ENCODE measurements at regions not wholly inside any gene's neighbourhood (a gene's known extent, or its start where the extent isn't known, plus 50 kb on each side); places are given as distances from the start of the nearest gene placed in this dataset.
A peak's percentile ranks its signal among the peaks of the same experiment; 100 is the strongest.
"Not testable (repeated sequence)": the region's sequence is repeated elsewhere in the genome, so short reads cannot be mapped to it uniquely, and the experiment has no call there.

DNA sequence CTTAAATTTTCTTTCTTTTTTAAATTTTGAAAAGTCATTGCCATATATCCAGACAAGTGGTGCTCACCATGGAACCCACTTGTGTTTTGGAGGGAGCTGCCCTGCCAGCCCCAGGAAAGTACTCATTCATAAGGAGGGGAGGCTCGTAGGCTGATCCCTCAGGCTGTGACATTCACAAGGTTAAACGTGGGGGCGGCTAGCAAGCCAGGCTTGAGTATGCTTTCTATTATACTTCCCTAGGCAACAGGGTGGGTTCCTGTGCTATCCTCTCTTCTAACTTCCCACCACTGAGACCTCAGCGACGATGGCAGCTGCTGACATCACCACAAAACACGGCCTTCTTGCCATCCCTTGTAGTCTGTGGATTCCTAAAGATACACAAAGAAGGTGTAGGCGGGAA is 160.5 kb upstream of the C2CD4B start:
- no peak for DNase-seq

DNA sequence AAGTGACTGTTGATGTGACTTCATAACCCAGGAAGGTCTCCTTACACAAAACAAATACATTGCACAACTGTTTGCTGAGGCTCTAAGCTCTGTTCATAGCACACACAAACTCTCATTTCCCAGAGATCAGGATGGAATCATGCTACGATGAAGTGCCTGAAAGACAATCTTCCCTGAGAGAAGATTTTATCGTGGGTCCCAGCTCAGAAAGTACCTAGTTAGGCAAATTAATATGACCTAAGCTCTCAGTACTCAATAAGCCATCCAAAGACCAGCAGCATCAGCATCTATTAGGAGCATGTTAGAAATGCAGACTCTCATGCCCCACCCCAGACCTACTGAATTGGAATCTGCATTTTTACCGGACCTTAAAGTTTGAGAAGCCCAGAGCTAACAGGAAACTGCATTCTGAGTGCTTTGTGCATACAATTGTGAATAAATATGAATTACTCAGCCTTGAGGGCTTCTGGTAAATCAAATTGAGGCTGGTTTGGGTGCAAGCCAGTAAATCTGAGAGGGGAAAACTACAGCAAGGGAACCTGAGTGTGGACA is 161.5 kb upstream of the C2CD4B start:
- no peak for DNase-seq

DNA sequence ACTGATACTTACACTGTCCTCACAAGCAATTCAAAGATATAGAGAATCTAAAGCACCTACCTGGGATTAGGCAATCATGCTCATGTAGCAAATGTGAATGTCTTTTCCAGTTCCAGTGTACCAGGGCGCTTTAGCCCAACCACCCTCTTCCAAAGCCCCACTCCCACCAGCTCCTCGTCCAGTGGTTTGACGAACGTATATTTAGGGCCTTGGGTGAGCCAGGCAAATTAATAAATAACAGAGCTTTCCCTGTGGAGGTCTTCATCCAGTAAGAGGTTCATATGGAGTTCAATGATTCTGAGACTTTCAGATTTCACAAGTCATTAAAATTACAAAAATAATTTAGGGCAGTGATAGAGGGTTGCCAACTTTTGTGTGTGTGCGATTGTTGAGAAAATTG is 162.3 kb upstream of the C2CD4B start:
- DNase-seq = no peak

DNA sequence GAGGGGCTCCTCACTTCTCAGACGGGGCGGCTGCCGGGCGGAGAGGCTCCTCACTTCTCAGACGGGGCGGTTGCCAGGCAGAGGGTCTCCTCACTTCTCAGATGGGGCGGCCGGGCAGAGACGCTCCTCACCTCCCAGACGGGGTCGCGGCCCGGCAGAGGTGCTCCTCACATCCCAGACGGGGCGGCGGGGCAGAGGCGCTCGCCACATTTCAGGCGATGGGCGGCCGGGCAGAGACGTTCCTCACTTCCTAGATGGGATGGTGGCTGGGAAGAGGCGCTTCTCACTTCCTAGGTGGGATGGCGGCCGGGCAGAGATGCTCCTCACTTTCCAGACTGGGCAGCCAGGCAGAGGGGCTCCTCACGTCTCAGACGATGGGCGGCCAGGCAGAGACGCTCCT is 167.4 kb upstream of the C2CD4B start:
- not testable (repeated sequence) for DNase-seq

DNA sequence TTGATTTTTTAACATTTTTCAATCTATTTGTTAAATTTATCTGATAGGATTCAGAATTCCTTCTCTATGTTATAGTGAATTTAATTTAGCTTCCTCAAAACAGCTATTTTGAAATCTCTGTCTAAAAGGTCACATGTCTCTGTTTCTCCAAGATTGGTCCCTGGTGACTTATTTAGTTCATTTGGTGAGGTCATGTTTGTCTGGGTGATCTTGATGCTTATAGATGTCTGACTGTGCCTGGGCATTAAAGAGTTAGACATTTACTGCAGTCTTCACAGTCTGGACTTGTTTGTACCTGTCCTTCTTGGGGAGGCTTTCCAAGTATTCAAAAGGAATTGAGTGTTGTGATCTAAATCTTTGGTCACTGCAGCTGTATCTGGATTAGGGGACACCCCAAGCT is 169.5 kb upstream of the C2CD4B start:
- no peak for DNase-seq

DNA sequence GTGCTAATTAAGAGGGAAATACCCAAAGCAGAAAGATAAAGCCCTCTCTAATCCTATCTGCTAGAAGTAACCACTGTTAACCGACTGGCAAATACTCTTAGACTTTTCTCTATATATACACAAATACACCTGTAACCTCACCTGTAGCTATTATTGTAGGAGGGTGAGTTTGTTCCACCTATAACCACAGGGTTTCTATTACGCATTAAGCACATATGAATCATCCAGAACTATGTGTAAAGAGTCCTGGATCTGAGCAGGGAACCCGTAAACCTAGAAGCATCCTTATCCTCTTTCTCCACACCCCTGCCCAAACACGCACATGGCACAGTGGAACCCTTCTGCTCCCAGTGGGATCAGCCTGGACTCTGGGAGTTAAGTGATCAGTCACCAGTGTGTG is 172.8 kb upstream of the C2CD4B start:
- no peak for DNase-seq

DNA sequence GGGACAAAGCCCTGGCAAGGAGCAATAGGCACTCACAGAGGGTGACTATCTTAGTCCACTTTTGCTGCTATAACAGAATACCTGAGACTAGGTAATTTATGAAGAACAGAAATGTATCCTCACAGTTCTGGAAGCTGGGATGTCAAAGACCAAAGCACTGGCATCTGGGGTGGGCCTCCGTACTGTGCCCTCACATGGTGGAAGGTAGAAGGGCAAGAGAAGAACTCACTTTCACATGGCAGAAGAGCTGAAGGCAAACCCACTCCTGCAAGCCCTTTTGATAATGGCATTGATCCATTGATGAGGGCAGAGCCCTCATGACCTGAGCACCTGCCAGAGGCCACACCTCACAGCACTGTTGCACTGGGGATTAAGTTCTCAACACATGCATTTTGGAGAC is 173.4 kb upstream of the C2CD4B start:
- no peak for DNase-seq

DNA sequence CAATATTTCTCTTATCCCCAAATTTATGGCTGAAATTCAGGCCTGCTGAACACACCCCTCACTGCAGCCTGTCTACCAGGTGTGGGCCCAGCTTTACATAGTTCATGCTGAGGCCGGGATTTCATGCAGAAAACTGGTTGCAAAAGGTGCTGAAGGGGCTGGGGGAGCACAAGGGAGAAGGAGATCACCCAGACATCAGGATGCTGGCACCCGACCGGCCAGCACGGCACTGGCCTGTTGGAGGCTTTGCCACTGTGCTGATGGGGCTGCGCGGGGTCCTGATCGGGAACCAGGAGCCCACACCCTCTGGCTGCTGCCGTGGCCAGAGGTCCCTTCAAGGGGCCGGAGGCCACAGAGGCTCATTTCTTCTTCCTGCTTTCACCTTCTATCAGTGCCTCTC is 177.9 kb upstream of the C2CD4B start:
- no peak for DNase-seq

DNA sequence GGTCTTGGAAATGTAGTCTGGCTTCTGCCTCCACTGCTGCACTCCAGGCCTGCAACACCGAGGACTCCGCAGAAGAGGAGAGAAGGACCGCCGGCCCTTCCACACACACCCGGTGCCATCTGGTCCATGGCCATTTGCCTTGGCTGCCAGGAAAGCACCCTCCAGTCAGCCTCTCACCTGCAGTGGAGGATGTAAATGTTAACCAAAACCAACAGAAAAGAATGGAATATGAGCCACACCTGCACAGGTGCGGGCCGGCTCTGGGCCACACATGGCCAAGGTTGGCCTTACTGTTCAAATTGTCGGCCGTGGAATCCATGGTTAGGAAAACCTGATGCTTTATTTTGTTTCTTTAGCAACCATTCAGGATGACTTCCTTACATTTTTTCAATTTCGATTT is 178.3 kb upstream of the C2CD4B start:
- peak in 1 of 2 experiments; percentile 18 for DNase-seq

DNA sequence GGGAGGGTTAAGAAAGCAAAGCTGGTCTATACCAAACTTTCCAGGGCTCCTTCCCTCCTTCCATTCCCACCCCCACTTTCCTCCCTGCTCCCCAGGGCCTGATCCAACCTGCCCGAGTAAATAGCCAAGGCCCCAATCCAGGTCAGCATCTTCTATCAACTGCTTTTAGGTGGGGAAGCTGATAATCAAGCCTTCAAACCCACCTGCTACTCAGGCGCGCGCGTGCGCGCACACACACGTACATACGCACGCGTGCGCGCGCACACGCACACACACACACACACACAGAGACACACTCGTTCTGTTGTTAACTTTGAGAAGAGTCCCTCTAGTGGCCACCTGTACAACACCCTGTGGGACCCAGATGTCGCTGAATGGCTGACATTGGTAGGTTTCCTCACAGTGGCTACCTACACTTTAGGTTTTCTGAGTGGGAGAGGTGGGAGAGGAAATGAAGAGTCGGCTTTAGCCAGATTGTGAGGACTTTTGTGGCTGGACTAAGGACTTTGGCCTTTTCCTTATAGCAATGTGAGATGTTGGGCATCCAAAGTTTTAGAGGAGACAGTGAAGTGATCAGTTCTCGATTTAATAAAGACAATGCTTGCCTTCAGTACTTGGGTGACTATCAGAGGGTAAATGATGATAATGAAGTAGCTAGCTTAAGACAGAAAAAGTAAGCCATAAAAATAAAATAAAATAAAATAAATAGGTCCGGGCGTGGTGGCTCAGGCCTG is 179.9 kb upstream of the C2CD4B start:
- DNase-seq = peak in 1 of 2 experiments; percentile 31

DNA sequence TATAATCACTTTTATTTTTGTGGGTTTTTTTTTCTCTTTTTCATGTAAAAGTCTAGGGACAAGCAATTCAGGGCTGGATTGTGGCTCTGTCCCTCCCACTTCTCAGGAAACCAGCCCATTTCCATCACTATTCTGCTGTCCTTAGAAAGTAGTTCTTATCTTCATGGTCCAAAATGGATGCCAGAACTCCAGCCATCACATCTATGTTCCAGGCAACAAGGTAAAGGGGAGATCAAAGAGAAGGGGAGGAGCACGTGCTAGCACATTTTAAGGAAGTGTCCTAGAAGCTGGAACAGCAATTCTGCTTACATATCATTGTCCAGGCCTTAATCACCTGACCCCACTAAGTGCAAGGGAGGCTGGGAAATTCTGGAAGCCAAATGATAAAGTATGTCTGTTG is 181.1 kb upstream of the C2CD4B start:
- no peak for DNase-seq

DNA sequence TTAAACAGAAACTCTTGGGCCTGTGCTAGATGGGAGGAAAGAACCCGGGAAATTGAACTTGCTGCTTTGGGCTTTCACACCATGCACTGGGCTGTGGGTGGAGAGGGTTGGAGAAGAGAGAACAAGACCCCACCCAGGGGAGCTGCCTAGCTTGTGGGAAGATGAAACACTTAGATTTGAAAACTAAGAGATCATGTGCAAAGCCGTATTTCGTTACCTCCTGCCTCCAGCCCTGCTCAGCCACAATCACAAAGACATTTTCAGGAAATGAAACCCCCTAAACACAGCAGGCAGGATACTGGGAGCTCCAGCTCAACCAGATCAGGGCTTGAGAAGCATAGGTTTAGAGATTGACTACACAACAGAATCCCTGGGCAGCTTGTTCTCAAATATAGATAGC is 183.0 kb upstream of the C2CD4B start:
- no peak for DNase-seq

DNA sequence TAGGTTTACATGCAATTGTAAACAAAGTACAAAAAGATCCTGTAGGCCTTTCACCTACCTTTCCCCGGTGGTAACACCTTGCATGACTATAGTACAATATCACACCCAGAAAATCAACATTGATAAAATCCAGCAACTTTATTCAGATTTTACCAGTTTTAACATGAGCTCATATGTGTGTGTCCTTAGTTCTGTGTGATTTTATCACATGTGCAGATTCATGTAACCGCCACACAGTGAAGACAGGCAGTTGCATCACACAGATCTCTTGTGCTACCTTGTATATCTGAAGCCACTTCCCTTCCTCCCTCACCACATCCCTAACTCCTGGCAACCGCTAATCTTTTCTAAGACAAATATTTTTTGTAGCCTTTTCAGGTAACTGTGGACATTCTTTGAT is 183.5 kb upstream of the C2CD4B start:
- no peak for DNase-seq

DNA sequence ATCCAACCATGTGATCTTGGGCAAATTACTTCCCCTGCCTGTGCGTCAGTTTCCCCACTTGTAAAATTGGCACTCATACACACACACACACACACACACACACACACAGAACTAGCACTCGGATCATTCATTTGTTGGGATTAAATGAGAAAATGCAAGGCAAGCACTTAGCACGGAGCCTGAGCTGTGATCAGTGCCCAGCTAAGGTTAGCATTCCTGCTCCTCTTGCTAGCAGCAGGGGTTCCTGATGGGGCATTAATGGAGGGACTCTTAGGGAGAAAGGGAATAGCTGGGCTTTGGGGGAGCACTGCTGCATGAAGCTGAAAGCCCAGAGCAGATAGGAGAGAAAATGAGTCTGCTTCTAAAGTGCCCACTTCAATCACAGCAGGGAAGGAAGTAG is 187.7 kb upstream of the C2CD4B start:
- DNase-seq = no peak

DNA sequence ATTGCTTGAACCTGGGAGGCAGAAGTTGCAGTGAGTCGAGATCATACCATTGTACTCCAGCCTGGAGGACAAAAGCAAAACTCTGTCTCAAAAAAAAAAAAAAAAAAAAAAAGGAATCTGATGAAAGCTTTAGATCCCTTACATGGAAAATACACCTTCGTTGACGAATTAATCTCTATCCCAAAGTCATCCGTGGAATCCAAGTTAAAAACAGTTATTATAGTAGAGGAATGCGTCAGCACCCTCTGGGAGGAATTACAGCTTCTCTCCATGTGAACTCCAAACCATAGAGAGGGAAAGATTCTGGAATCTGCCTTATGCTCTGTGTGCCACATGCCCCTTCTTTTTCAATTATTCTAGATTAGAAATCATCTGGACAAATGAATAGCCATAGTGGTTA is 192.3 kb upstream of the C2CD4B start:
- no peak for DNase-seq

DNA sequence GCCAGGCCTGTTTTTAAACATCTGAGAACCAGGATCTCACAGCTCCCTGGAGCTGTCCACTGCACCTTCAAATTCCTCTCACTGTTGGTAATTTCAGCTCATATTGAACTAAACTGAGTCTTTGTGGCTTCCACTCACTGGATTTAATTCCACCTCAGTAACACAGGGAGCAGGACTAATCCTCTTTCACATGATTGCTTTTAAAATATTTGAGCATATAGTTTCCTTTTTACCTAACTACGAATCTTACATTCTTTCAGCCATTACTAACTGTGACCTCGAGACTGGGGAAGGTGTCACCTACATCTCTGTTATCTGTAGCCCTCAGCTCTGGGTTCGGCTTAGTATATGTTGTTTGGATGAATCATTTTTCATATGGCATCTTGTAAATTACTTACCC is 194.3 kb upstream of the C2CD4B start:
- no peak for DNase-seq

DNA sequence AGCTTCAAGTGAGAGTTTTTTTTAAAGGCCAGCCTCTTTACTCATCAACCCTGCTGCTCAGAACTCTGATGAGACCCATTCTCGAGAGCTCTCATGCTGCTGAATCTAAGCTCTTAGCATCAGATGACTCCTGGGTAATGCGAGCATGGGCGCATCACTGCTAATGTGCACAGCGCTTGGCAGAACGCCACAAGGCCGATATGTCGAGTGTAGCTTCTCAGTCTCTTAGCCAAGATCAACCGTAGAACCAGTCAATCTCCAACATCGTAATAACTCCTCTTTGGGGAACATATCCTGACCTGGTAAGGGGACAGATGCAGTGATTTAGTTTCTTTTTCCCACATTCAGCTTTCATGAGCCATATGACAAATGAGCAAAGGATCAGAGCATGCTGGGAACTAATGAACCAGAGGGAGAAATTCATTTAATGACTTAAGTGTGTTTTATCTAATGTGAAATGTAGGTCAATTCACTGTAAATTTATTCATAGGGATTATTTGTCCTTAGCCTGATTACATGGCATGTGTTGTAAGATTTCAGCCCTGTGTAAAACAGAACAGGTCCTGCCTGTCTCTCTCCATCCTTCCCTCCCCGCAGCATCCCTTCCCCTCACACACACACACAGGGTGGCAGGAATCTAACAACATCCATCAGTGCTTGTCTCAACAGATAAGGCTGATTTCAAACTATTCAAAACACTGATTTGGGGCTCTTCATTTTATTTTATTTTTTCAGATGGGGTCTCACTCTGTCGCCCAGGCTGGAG is 195.4 kb upstream of the C2CD4B start:
- peak in 1 of 2 experiments; percentile 7 for DNase-seq

DNA sequence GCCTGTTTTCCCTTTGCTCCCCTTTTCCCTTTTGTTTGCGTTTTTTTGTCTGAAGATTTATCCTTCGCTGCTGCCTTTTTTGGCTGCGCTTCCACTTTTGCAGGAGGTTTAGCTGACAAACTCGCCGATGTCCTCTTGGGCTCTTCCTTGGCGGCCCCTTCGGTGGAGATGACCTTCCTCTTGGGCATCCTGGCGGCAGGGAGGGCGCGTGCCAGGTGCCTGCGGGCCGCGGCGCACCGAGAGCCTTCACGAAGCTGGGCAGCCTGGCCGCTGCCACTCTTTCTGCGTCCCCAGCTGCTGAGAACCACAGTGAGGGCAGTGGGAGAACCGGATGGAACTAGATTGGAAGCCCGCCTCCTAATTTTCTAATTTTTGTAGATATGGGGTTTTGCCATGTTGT is 197.1 kb upstream of the C2CD4B start:
- DNase-seq = no peak

DNA sequence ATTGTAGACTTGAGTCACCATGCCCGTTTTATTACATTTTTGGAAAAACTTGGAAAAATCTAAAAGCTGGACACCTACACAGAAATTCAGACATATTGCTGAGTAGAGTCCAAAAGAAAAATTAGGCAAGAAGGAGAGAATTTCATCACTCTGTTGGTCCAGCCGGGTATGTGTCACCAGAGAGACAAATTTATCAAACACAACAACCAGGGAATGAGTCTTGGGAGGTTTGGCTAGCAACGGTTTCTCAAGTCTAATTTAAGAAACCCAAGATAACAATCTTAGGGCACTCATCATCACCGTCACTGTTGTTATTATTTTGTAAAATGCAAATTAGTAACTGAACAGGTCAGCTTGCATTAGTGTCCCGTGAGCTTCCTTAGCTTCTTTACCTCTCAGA is 197.5 kb upstream of the C2CD4B start:
- no peak for DNase-seq

DNA sequence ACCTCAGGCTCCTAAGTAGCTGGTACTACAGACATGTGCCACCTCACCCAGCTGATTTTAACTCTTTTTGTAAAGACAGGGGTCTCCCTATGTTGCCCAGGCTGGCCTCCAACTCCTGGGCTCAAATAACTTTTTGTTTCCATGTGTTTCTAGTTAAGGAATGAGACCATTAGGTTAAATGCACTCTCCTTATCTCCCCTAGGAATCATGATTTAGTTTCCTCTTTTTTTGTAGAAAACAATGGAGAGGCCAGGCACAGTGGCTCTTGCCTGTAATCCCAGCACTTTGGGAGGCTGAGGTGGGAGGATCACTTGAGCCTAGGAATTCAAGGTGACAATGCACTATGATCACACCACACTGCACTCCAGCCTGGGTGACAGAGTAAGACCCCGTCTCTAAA is 198.8 kb upstream of the C2CD4B start:
- DNase-seq = no peak

DNA sequence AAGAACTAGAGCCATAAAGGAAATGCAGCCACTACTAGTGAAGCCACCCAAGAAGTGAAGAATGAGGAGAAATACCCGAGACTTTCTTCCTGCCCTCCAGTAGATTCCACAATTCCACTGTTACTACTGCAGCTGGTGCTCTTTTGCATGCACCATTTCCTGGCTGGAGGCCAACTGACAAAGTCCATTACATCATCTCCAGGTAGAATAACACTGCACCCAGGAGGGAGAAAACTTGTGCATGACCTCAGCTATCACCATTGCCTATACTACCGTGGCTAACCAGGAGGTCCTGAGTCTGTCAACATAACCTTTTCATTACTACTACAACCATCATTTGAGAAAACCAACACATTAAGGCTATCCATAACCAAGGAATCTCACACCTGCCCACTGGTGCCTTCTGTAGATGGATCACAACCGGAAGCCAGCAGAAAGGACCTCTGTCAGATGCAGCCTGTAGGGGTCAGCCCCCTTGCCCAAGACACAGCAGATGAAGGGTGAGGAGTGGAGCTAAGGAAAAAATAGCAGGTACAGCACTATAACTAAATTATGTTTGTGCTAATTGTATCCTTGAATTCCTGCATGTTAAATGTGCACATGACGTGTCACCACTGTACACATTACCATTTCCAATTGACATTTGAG is 200.8 kb upstream of the C2CD4B start:
- peak; percentile 12 to 32 for DNase-seq

DNA sequence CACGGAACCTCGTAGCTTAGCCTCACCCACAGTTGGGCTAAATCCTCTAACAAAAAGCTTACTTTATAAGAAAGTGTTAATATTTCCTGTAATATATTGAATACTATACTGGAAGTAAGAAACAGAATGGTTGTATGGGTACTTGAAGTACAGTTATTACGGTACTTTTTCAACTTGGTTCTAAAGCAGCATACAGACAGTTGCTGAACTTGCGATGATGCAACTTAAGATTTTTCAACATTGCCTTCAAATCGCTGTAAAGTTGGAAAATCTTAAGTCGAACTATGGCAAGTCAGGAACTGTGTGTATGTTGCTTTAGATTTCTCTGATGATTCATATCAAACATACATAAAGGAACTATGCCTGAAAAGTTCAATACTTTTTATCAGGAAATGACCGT is 204.4 kb upstream of the C2CD4B start:
- DNase-seq = no peak

DNA sequence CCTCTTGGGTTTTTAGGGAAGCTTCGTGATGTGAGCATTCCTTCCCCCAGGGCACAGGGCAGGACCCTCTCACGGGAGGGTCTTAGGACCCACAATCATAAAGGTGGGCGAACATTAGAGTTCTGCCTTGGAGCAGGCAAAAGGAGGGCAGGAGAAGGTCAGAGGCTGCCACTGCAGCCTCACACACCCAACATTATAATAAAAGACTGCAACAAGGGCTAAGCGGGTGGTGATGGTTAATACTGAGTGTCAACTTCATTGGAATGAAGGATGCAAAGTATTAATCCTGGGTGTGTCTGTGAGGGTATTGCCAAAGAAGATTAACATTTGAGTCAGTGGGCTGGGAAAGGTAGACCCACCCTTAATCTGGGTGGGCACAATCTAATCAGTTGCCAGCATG is 206.6 kb upstream of the C2CD4B start:
- not testable (repeated sequence) for DNase-seq

Measured in NCI-H2081 (cell line).